Stimulated activated CD8-positive, alpha-beta memory T cell treated with anti-CD3 and anti-CD28 coated beads, Interleukin-12 subunit alpha, Interleukin-12 subunit beta, amount 100 ng/mL, for 24 hours (primary cell): ENCODE measurements at regions not wholly inside any gene's neighbourhood (a gene's known extent, or its start where the extent isn't known, plus 50 kb on each side); places are given as distances from the start of the nearest gene placed in this dataset.

ENCODE experiments used
- DNase-seq: peaks from one replicate; pipeline ENCODE4 v3.0.0-alpha.2; 2020; ENCODE audit errors: extremely low read depth

DNA sequence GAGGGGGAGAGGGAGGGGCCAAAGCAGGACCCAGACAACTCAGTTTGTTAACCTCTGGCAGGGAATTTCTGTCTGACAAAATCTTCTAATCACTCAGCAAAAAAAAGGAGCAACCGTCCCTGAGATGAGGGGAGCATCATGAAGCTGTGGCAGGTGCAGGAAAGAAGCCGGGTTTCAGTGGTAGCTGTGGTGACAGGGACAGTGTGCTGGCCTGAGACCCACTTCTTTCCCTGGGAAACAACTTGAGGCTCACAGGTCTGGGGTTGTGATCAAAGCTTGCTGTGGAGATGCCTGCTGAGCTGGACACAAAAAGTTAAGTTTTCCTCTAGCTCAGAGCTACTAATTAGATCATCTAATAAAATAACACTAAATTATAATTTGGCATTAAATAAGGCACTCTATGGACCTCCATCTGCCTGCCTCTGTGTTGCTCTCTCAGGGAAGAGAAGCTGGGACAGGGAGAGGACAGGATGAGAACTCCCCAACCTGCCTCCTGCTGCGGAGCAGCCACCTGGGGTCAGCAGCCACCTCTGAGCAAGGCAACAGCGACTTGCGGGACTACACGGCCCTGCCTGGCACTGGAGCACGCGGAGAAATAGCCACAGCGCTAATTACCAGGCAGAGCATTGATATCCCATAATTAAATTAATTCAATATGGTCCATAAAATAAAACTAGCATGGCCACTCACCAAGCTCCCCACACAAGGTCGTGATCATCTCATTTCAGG, 104.6 kb upstream of the TEX51 start:
- DNase-seq, result no peak

DNA sequence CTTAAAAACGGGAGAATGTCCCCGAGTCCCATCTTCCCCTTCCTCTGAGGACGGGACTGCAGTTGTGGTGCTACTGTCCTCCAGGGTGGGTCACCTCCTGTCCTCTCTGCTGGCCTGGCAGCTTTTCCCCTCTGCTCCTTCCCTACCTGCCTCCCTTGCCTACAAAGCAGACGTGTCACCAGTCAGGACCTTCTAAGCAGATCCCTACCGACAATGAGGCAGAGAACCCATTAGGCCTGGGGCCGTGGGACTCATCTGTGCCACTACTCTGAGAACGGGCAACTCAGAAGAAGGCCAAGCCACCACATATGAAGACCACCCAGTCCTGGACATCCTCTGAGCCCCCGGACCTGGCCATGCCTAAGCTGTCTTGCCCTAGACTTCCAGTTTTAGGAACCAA, 103.0 kb upstream of the TEX51 start:
- no peak for DNase-seq

DNA sequence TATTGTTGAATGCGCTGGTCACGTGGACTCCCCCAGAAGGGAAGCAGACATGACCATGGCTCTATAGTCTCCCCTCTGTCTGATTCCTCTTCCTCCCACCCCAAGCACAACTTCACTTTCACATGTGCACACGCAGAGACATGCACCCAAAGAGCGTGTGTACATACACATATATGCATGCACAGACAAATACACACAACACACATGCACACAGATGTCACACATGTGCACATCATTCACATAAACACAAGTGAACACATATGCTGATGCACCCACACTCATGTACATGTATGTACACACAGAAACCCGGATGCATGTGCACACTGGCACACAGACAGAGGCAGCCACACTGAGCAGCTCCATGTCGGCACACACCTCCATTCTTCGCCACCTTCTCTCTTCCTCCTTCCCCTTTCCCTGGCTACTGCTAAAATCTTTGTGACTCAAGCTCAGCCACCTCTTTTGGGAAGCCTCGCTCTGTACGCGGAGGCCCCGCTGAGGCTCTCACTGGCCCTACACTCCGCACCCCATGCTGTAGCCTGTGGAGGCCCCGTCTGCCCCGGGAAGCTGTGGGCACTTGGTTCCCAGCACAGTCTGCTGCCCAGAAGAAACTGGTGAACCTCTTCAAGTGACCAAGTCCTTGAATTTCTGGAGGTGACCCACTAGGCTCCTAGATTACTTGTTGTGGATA, 101.6 kb upstream of the TEX51 start:
- DNase-seq, result no peak

DNA sequence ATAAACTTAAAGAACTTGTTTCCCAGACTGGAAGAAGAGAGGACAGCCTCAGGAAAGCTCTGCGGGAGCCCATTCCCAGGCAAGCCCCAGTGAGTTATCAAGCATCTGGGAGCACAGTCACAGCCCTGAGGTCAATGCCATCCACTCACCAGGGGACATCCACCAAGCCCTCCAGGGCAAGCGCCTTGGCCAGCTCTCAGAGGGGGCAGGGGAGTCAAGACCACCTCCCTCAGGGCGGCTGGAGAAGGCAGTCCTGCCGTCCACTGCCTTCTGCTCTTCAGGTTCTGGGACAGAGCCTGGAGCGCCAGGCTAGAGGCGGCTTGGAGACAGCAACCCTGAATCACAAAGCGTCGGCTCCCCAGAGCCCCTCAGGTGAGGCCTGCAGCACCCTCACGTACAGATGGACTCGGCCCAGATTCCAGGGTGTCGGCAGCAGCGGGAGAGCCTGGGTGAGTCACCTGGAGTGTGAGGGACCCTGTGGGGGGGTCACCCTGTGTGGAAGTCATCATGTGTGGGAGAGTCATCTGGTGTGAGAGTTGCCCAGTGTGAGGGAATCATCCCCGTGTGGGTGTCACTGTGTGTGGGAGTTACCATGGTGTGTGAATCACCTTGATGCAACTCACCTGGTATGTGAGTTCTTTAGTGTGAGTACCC, 100.9 kb upstream of the TEX51 start:
- no peak for DNase-seq

DNA sequence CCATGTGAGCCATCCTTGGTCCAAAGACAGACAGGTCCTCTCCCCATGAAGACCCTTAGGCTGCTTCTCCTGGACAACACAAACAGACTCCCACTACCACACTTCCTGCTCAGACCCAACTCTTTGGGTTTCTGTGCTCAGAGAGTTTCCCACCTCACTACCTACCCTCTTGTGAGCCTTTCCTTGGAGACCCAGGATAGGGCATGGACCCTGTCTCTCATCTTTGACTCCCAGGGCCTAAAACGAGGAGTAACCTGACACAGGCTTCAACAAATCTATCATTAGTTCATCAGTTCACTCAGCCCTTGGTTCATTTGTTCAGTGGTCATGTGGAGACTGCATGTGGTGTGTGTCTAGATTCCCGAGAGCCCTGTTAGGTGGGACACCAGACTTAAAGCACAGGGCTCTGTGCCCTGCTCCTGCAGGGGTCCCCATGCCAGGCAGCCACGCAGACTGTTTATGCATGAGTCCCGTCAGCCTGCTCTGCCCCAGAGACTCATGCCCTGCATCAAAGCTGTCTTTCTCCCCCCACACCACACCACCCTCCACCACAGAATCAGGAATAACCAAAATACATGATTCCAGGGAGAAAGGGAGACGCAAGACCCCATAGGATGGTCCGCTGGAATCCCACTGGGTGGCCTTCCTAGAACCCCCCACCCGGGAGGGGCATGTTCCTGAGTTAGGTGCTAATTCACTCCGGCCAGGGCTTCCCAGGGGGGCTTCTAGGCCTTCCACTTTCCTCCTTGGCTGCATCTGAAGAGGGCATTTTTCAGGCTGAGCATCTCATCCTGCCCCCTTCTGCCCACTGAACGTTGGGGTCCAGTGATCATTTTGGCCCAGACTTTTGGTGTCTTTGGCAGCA, 100.2 kb upstream of the TEX51 start:
- no peak for DNase-seq

DNA sequence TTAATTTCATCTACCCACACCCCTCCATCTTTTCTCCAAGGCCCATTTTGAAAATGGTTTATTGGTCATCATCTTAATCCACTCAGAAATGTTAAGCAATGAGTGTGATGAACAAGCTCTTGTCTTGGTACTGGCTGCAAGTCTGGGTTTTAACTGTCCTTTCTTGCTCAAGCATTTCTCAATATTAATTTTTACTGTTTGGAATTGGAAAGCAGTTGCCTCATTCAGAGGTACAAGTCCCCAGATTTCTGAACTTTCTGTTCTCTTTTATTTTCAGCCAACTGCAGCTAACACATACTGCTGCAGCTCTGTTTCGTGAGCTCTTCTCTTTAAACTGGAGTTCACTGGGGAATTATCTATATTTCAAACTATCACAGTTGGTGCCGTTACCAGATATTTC, 99.4 kb upstream of the TEX51 start:
- no peak for DNase-seq

DNA sequence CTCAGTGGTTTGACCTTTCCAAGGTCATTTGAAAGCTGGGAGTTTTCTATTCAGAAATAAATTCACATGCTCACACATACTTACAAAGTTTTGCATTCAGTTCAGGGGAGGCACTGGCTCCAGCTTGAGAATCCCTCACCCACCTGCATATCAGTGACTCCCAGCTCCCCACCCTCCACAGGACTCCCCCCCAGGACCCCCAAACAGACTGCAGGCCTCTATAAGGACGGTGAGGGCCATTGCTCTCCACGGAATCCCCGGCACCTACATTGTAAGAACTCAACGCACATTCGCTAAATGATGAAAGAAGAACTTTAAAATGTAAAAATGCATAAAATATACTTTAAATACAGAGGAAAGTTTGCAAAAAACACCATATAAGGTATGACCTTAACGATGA, 97.2 kb upstream of the TEX51 start:
- no peak for DNase-seq

DNA sequence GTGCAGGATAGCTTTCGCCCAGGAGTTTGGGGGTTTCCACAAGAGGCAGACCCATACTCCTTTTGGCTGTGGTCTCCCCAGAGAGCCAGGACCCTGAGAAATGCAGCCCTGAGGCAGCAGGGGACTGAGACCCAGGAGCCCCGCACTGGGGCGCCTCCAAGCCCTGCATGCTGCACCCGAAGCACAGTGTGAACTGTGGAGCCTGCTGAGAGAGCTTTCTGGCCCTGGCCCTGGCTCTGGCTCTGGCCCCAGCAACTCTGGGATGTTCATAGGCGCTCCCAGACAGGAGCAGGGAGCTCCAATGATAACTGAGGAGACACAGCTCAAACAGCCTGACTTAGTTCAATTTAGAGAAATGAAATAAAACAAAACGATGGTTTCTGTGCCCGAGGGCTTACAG, 96.4 kb upstream of the TEX51 start:
- DNase-seq, result no peak

DNA sequence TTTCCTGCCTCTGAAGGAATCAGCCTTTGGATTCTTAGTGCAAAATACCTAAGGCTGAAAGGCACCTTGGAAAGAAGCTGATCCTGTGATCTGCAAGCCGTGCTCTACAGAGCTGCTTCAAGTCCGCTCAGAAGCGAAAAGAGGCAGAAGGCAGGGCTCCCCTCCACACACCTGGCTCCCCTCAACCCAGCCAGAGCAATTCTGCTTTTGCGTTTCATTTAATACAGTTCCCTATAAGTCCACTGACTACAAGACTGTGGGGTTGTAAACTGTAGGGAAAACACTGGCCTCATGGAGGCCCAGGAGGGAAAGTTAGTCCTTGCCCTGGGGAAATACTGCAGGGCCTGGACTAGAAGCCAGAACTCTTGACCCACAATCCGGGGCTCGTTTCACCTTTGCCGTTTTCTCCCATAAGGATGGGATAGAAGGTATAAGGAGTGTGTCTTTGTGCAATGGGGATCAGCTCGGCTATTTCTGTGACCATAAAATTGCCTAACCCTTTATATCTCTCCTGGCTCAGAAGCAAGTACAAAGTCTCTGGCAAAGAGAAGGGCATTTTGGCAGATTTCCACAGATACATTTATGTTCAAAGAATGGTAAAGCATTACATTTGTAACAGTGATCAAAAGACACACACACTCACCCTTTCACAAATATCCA, 95.8 kb upstream of the TEX51 start:
- DNase-seq, result no peak

DNA sequence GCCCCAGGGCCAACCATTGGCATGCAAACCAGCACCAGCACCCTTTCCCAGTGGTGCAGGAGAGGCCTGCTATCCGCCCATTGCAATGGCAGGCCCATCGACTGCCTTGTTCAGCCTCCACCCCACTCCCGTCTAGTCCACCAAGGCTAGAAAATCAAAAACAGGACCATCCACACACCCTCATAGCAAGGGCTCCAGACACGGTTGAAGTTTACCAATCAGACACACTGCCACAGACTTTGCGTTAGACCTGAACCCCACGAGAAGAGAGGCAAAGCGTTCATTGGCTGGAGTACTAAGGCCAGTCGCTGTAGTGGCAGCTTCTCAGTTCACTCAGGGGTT, 95.3 kb upstream of the TEX51 start:
- no peak for DNase-seq

DNA sequence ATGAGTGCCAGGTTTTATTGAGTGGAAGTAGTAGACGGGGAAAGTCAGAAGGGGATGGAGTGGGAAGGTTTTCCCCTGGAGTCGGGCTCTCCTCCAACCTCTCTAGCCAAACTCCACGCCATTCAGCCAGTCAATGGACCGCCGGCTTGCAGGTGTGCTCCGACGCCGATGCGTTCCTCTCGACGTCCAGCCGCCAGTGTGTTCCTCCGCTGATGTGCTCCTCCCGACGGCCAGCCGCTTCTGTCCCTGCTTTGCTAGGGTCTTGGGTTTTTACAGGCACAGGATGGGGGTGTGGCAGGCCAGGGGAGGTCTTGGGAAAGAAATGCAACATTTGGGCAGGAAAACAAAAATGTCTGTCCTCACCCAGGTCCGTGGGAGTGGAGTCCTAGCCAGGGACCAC, 94.3 kb upstream of the TEX51 start:
- DNase-seq, result no peak

DNA sequence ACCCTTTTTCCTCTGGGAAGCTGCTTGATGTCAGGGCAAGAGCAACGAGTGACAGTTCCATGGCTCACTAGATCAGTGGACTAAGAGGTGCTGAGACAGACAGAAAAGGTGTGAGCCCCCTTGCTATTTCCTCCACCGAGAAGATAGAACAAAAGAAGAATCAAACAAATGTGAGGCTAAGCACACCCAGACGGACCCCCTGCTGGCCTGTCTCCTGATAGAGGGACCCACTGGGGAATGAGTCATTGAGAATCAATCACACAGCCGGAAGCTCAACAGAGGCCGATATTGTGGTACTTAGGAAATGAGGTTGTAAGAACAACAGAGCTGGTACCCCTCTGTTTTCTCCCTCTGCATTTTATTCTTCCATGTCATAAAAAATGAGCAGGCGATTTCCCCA, 89.8 kb upstream of the TEX51 start:
- no peak for DNase-seq

DNA sequence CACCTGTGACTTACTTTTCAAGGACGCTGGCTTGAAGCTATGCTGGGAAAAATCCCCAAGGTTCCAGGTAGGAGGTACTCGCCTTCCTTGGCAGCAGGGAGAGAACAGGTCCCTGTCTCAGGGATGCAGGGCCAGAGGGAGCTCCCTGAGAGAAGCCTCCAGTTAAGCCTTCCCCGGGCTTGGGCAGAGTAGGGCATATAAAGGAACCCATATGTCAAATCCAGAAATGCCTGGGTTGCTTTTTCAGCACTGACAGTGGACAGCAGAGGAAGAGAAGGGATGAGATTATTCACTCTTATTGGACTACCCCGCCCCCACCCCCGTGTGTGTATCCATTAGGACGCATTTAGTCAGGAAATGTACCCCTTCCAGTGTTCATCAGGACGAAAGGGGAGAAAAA, 89.3 kb upstream of the TEX51 start:
- DNase-seq, result no peak

DNA sequence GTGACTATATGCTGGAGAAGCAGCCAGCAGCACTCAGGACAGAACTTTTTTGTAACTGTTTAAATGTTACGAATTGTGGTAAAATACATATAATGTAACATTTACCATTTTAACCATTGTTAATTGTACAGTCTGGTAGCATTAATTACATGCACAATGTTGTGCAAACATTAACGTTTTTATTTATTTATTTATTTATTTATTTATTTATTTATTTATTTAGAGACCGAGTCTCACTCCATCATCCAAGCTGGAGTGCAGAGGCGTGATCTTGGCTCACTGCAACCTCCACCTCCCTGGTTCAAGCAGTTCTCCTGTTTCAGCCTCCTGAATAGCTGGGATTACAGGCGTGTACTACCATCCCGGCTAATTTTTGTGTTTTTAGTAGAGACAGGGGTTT, 88.7 kb upstream of the TEX51 start:
- DNase-seq, result no peak

DNA sequence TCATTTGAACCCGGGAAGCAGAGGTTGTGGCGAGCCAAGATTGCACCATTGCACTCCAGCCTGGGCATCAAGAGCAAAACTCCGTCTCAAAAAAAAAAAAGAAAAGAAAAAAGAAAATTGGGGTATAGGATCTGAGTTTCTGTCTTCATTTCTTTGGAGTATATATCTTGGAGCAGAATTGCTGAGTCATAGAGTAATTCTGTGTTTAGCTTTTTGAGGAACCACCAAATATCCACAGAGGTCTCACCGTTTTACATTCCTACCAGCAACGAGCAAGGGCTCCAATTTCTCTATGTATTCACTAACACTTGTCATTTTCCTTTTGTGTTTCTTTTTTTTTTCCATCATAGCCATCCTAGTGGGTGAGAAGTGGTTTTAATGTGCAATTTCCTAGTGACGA, 87.6 kb upstream of the TEX51 start:
- no peak for DNase-seq

DNA sequence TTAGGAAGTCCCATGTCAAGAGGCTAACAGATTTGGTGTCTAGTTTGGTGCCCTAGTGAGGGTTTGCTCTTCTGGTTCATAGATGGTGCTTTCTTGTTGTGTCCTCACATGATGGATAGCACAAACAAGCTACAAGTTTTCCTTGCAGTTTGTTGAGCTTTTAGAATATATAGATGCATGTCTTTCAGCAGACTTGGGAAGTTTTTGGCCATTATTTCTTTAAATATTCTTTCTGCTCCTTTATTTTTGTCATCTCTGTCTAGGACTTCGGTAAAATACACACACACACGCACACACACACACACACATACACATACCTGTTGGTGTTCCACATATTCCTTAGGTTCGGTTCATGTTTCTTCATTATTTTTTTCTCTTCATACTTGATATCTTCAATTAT, 81.5 kb upstream of the TEX51 start:
- no peak for DNase-seq

DNA sequence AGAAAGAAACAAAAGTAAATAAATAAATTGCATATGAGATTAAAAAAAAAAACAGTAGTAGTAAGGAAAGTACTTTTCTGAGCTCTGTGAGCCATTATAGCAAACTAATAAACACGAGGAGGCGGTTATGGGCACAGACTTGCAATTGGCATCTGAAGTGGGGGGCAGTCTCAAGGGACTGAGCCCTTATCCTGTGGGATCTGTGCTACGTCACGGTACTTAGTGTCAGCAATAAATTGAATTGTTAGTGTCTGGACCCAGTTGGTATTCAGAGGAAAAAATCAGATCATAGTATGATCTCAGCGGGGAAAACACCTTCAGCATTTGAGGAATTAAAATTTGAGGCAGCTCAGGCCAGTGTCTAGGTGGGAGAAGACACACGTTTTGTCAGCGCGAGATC, 76.6 kb upstream of the TEX51 start:
- DNase-seq, result no peak

DNA sequence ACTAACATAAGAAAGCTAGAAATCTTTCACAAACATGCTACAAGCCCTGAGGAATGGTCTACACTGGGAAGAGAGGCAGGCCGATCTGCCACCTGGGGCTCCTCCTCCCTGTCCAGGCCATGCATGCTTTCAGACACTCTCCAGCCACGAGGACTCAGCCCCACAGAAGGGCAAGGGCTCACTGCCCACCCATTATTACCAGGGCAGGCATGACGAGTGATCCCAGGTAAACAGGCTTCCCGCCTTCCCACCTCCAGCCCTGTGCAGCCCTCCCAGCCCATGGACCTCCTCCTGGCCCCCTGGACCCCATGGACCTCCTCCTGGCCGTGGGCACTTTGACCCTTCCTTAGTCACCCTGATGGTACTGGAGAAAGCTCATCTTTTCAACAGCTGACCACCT, 75.8 kb upstream of the TEX51 start:
- DNase-seq, result no peak

DNA sequence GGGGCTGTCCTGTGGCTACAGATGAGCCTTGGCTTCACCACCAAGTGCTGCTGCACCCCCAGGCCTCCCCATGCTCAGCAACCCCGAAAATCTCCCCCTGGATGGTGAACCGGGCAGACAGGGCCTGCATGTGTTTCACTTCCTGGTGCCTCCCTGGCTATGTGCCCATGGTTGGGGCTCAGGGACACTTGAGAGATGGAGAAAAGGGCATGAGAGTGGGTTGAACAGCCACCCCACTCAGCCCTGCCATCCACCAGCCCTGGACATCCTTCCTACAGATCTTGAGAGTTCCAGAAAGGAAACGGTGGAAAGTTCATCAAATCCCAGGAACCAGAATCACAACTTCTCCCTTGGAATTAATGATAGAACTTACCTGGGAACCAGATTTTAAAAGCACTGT, 74.7 kb upstream of the TEX51 start:
- DNase-seq, result no peak

DNA sequence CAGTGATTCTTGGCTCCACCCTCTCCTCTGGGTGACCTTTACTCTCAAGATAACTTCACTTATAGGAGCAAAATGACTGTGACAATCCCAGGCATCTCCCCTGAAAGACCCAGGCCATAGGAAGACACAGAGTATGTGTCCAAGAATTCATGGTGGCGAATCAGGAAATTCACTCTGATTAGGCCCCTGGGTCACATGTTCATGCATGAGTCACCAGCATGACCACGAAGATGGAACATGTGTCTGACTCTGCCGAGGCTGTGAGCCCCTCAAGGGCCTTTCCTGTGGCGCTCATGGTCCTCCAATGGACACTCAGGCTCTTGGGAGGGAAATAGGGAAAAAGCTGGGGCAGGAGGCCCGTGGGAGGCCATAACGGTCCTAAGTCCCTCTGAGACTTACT, 74.0 kb upstream of the TEX51 start:
- no peak for DNase-seq

DNA sequence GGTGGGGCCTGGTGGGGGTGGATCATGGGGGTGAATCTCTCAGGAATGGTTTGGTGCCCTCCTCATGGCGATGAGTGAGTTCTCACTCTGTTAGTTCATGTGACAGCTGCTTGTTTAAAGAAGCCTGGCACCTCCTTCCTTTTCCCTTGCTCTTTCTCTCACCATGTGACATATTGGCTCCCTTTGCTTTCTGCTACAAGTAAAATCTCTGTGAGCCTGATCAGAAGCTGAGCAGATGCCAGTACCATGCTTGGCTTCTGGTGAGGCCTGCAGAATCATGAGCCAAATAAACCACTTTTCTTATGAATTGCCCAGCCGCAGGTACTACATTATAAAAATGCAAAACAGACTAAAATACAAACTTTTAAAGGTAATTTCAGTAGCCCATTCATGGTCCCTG, 73.4 kb upstream of the TEX51 start:
- DNase-seq, result no peak

DNA sequence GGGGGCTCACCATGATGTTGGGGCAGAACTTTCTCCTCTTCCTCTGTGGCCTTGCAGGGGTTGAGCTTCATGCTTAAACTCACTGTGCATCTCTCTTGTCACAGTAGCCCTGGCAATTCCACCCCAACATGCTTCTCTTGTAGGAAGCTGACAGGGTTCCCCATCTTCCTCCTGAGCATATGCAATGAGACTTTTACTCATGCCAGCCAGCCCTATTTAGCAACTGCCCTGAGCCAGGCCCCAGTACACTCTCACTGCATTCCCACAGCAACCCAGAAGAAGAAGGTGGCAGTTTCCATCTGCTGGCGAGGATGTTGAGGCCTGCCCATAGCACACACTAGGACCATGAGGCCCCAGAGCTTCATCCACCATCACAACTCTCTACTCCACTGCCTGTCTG, 72.2 kb upstream of the TEX51 start:
- DNase-seq, result no peak
